Stimulated activated effector memory CD8-positive, alpha-beta T cell treated with anti-CD3 and anti-CD28 coated beads, Interleukin-12 subunit alpha, Interleukin-12 subunit beta, amount 100 ng/mL, for 72 hours (primary cell): ENCODE measurements at regions not wholly inside any gene's neighbourhood (a gene's known extent, or its start where the extent isn't known, plus 50 kb on each side); places are given as distances from the start of the nearest gene placed in this dataset.

ENCODE experiments used
- ATAC-seq: fragments of 150-1000 bp; cut with Tn5 transposase; 2 replicates; pipeline ENCODE4 v1.10.0; 2021
- DNase-seq, 2 donors: peaks; one replicate each; pipeline ENCODE4 v3.0.0; 2021 to 2022; ENCODE audit warnings: low spot score in 2 of 2
- H3K27ac Mint-ChIP-seq: one replicate; pipeline ENCODE4 v1.8.0; 2022; ENCODE audit warnings: mild to moderate bottlenecking, mixed read lengths
- H3K36me3 Mint-ChIP-seq: one replicate; pipeline ENCODE4 v1.8.0; 2022; ENCODE audit warnings: mild to moderate bottlenecking, mixed read lengths
- H3K4me1 Mint-ChIP-seq: one replicate; pipeline ENCODE4 v1.8.0; 2022; ENCODE audit warnings: mixed read lengths
- H3K4me3 Mint-ChIP-seq: one replicate; pipeline ENCODE4 v1.8.0; 2022; ENCODE audit warnings: mild to moderate bottlenecking, mixed read lengths
- H3K9me3 Mint-ChIP-seq: one replicate; pipeline ENCODE4 v1.8.0; 2022; ENCODE audit warnings: mixed read lengths

- H3K27ac Mint-ChIP-seq: no peak overlapping the region
- peaks cover 4% of the 10 kb centered on the region for H3K9me3 Mint-ChIP-seq
- no peak overlapping the region for H3K4me3 Mint-ChIP-seq
- no peaks in the 10 kb centered on the region for H3K36me3 Mint-ChIP-seq
- DNase-seq: no peak
- no peaks in the 10 kb centered on the region for H3K4me1 Mint-ChIP-seq
- ATAC-seq: no peak
Measured at GRCh38 chr6:122102026-122102425, 297.4 kb upstream of the HSF2 start.

GRCh38 chr6:122107256-122107852 lies 292.1 kb upstream of the HSF2 start:
- Mint-ChIP-seq H3K4me3 (no peak overlapping the region), H3K4me1 (no peaks in the 10 kb centered on the region), H3K9me3 (peaks cover 4% of the 10 kb centered on the region), H3K27ac (no peak overlapping the region), H3K36me3 (no peaks in the 10 kb centered on the region)
- no peak for DNase-seq
- ATAC-seq: no peak

- Mint-ChIP-seq H3K27ac (no peak overlapping the region), H3K4me3 (no peak overlapping the region), H3K36me3 (no peaks in the 10 kb centered on the region), H3K9me3 (peaks cover 4% of the 10 kb centered on the region), H3K4me1 (no peaks in the 10 kb centered on the region)
- DNase-seq (no peak), ATAC-seq (no peak)
Measured at GRCh38 chr6:122109075-122109474, 290.4 kb upstream of the HSF2 start.

- no peak for DNase-seq
- no peak overlapping the region for H3K4me3 Mint-ChIP-seq
- no peak overlapping the region for H3K27ac Mint-ChIP-seq
- peaks cover 7% of the 10 kb centered on the region for H3K9me3 Mint-ChIP-seq
- no peaks in the 10 kb centered on the region for H3K4me1 Mint-ChIP-seq
- ATAC-seq: no peak
- no peaks in the 10 kb centered on the region for H3K36me3 Mint-ChIP-seq
Measured at GRCh38 chr6:122114717-122115116, 284.7 kb upstream of the HSF2 start.

GRCh38 chr6:122116119-122116834 lies 283.2 kb upstream of the HSF2 start:
- no peak overlapping the region for H3K4me3 Mint-ChIP-seq
- peaks cover 10% of the 10 kb centered on the region for H3K9me3 Mint-ChIP-seq
- no peaks in the 10 kb centered on the region for H3K36me3 Mint-ChIP-seq
- H3K27ac Mint-ChIP-seq: no peak overlapping the region
- no peaks in the 10 kb centered on the region for H3K4me1 Mint-ChIP-seq
- no peak for DNase-seq
- ATAC-seq: no peak

GRCh38 chr6:122116835-122117627 lies 282.4 kb upstream of the HSF2 start:
- Mint-ChIP-seq H3K36me3 (no peaks in the 10 kb centered on the region), H3K4me1 (no peaks in the 10 kb centered on the region), H3K9me3 (peaks cover 9% of the 10 kb centered on the region), H3K4me3 (no peak overlapping the region), H3K27ac (no peak overlapping the region)
- ATAC-seq (no peak), DNase-seq (no peak)

GRCh38 chr6:122118945-122119506 lies 280.4 kb upstream of the HSF2 start:
- Mint-ChIP-seq H3K9me3 (peaks cover 9% of the 10 kb centered on the region), H3K27ac (no peak overlapping the region), H3K36me3 (no peaks in the 10 kb centered on the region), H3K4me1 (no peaks in the 10 kb centered on the region), H3K4me3 (no peak overlapping the region)
- ATAC-seq (no peak), DNase-seq (no peak)

- no peaks in the 10 kb centered on the region for H3K4me1 Mint-ChIP-seq
- no peak for ATAC-seq
- no peak overlapping the region for H3K27ac Mint-ChIP-seq
- no peaks in the 10 kb centered on the region for H3K36me3 Mint-ChIP-seq
- H3K4me3 Mint-ChIP-seq: no peak overlapping the region
- peaks cover 13% of the 10 kb centered on the region for H3K9me3 Mint-ChIP-seq
- DNase-seq: no peak
Measured at GRCh38 chr6:122122202-122122601, 277.2 kb upstream of the HSF2 start.

- Mint-ChIP-seq H3K36me3 (no peaks in the 10 kb centered on the region), H3K27ac (no peak overlapping the region), H3K4me3 (no peak overlapping the region), H3K4me1 (no peaks in the 10 kb centered on the region), H3K9me3 (peaks cover 17% of the 10 kb centered on the region)
- ATAC-seq: no peak
- DNase-seq: no peak
Measured at GRCh38 chr6:122122686-122123085, 276.8 kb upstream of the HSF2 start.

GRCh38 chr6:122124908-122125307 lies 274.5 kb upstream of the HSF2 start:
- Mint-ChIP-seq H3K36me3 (no peaks in the 10 kb centered on the region), H3K4me1 (no peaks in the 10 kb centered on the region), H3K4me3 (no peak overlapping the region), H3K9me3 (peaks cover 14% of the 10 kb centered on the region), H3K27ac (no peak overlapping the region)
- DNase-seq (no peak), ATAC-seq (no peak)

- Mint-ChIP-seq H3K4me1 (no peaks in the 10 kb centered on the region), H3K27ac (no peak overlapping the region), H3K9me3 (peaks cover 8% of the 10 kb centered on the region), H3K36me3 (no peaks in the 10 kb centered on the region), H3K4me3 (no peak overlapping the region)
- DNase-seq (no peak), ATAC-seq (no peak)
Measured at GRCh38 chr6:122126894-122127293, 272.6 kb upstream of the HSF2 start.

- ATAC-seq (no peak), DNase-seq (no peak)
- Mint-ChIP-seq H3K4me1 (no peaks in the 10 kb centered on the region), H3K36me3 (no peaks in the 10 kb centered on the region), H3K27ac (no peak overlapping the region), H3K4me3 (no peak overlapping the region), H3K9me3 (peaks cover 8% of the 10 kb centered on the region)
Measured at GRCh38 chr6:122128445-122128844, 271.0 kb upstream of the HSF2 start.

- Mint-ChIP-seq H3K4me1 (no peaks in the 10 kb centered on the region), H3K9me3 (peaks cover 8% of the 10 kb centered on the region), H3K36me3 (no peaks in the 10 kb centered on the region), H3K27ac (no peak overlapping the region), H3K4me3 (no peak overlapping the region)
- ATAC-seq (no peak), DNase-seq (no peak)
Measured at GRCh38 chr6:122129313-122130025, 270.0 kb upstream of the HSF2 start.

GRCh38 chr6:122130026-122130348 lies 269.5 kb upstream of the HSF2 start:
- Mint-ChIP-seq H3K4me3 (no peak overlapping the region), H3K27ac (no peak overlapping the region), H3K36me3 (no peaks in the 10 kb centered on the region), H3K4me1 (no peaks in the 10 kb centered on the region), H3K9me3 (peaks cover 8% of the 10 kb centered on the region)
- ATAC-seq: no peak
- no peak for DNase-seq

- no peak for ATAC-seq
- Mint-ChIP-seq H3K4me1 (no peaks in the 10 kb centered on the region), H3K36me3 (no peaks in the 10 kb centered on the region), H3K9me3 (peaks cover 8% of the 10 kb centered on the region), H3K27ac (no peak overlapping the region), H3K4me3 (no peak overlapping the region)
- no peak for DNase-seq
Measured at GRCh38 chr6:122130518-122130917, 268.9 kb upstream of the HSF2 start.
